ENCODE measurements at regions not wholly inside any gene's neighbourhood (a gene's known extent, or its start where the extent isn't known, plus 50 kb on each side); places are given as distances from the start of the nearest gene placed in this dataset.

GRCh38 chr11:115736146-115736545, 231.9 kb upstream of the CADM1 start:
- DNase-seq: no peak

- no peak for DNase-seq
Observed at GRCh38 chr11:115724666-115725065, 220.5 kb upstream of the CADM1 start.

- DNase-seq: no peak
Observed at GRCh38 chr11:115722711-115723110, 218.5 kb upstream of the CADM1 start.

- DNase-seq: no peak
Observed at GRCh38 chr11:115721296-115721995, 217.2 kb upstream of the CADM1 start.

- DNase-seq: no peak
Observed at GRCh38 chr11:115720602-115721245, 216.5 kb upstream of the CADM1 start.

- DNase-seq: no peak
Observed at GRCh38 chr11:115718945-115719344, 214.7 kb upstream of the CADM1 start.

GRCh38 chr11:115718106-115718505, 213.9 kb upstream of the CADM1 start:
- DNase-seq: no peak

- no peak for DNase-seq
Observed at GRCh38 chr11:115716601-115717529, 212.7 kb upstream of the CADM1 start.

GRCh38 chr11:115716080-115716479, 211.9 kb upstream of the CADM1 start:
- DNase-seq: no peak

- no peak for DNase-seq
Observed at GRCh38 chr11:115715251-115715770, 211.1 kb upstream of the CADM1 start.

GRCh38 chr11:115712296-115712695, 208.1 kb upstream of the CADM1 start:
- DNase-seq: no peak

GRCh38 chr11:115710980-115711379, 206.8 kb upstream of the CADM1 start:
- no peak for DNase-seq

GRCh38 chr11:115710426-115710825, 206.2 kb upstream of the CADM1 start:
- no peak for DNase-seq

GRCh38 chr11:115709297-115709696, 205.1 kb upstream of the CADM1 start:
- DNase-seq: no peak

- no peak for DNase-seq
Observed at GRCh38 chr11:115707180-115707905, 203.1 kb upstream of the CADM1 start.

GRCh38 chr11:115706626-115707135, 202.5 kb upstream of the CADM1 start:
- DNase-seq: no peak

GRCh38 chr11:115705200-115705599, 201.0 kb upstream of the CADM1 start:
- DNase-seq: no peak

GRCh38 chr11:115700981-115701875, 197.0 kb upstream of the CADM1 start:
- DNase-seq: no peak

- DNase-seq: no peak
Observed at GRCh38 chr11:115700496-115700895, 196.3 kb upstream of the CADM1 start.

- DNase-seq: no peak
Observed at GRCh38 chr11:115699733-115700132, 195.5 kb upstream of the CADM1 start.

GRCh38 chr11:115699326-115699725, 195.1 kb upstream of the CADM1 start:
- no peak for DNase-seq

Measured in activated CD4-positive, alpha-beta T cell treated with anti-CD3 and anti-CD28 coated beads, Interleukin-2, amount 50 U/mL, for 4 hours (primary cell).